ELF-1 (cell line): ENCODE measurements at regions not wholly inside any gene's neighbourhood (a gene's known extent, or its start where the extent isn't known, plus 50 kb on each side); places are given as distances from the start of the nearest gene placed in this dataset.

ENCODE experiments used
- DNase-seq: peaks from one replicate; pipeline ENCODE4 v3.0.0-alpha.2; 2016; ENCODE audit warnings: low read depth, low spot score

- no peak for DNase-seq
Measured at GRCh38 chr19:16000024-16000663, 51.3 kb downstream of the OR10H4 start.

- DNase-seq, result no peak
Measured at GRCh38 chr19:16001481-16002312, 52.9 kb downstream of the OR10H4 start.

DNA sequence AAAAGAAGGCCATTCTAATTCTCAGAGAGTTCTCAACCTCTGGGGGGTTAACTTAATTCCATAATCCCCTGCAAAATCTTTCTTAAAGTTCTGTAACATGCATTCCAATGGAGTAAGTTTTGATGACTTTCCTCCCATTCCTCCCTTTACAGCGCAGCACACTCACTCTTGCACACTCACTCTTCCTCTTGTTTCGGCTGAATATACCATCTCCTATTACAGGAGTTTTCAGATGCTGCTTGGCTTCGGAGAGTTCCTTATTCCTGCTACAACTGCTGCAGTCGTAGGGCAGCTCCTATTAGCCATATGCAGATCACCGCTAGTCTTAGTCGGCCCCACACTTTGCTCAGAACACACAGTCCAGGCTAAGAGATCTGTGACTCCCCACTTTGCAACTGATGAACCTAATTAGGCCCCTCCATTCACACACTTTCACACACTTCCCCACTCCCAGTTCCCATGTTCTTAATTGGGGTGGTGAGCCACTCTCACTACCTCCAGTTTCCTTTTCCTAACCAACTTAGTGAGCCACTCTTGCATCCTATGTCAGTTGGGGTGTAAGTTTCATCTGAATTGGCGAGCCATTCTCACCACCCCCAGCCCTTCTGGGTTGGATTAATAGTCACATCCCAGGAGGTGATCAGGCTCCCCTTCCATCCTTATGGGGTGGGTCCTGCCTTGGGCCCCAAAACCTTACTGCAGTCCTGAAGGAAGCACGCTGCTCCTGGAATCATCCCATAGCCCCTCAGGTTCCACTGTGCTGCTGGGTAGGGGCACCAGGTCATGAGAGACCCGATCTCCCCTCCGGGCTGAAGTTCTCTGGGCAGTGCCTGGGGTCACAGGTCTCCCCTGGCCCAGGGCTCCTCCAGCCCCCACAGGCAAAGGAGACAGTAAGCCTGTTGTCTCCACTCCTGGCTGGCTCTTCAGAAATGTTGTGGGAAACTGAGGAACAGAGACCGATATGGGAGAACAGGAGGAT is 53.9 kb downstream of the OR10H4 start:
- no peak for DNase-seq

DNA sequence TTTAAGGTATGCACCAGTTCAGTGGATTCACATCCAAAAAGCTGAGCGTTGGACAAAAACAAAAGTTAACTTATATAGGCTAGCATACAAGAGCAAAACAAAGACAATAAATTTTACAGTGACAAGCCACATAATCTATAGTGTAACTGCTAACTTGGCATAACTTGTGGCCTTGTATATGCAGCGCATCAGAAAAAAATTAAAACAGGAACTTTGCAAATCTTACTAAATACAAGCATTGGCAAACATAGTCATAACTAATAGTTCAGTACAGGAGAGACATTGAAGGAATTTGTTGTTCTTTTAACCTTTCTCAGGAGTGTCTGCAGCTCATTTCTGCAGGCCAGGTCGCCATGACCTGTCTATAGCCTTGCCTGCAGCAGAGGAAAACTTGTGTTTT is 54.6 kb downstream of the OR10H4 start:
- DNase-seq, result no peak

DNA sequence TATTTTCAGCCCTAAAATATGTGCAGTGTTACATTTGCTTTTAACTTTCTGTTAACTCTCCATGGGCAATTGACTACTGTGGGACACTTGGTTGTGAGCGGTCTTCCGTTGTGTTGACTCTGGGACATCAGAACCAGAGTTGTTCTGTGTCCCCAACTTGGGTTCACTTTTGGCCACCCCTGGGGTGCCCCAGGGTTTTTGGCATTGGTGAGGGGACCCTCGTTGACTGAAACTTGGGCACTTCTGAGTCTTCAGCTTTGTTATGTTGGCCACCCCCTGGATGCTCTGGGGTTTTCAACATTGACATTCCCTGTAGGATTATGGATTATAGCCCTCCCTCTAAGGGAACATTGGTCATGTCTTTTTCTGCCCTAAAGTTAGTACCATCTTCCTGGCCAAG is 57.1 kb downstream of the OR10H4 start:
- no peak for DNase-seq

DNA sequence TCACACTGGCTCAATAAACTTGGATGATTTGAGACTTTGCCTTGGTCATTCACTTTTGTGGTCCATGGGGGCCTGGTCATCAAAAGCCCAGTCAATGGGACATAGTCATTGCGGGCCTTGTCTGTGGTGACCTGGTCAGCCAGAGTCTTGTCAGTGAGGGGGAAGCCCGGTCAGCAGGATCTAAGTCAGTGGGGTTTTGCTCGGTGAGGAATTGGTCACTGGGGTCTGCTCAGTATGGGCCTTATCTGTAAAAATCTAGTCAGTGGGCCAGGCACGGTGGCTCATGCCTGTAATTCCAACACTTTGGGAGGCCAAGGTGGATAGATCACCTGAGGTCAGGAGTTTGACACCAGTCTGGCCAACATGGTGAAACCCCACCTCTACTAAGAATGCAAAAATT is 63.7 kb upstream of the TPM4 start:
- DNase-seq, result no peak

GRCh38 chr19:16013181-16013850 is 63.0 kb upstream of the TPM4 start:
- DNase-seq, result no peak

GRCh38 chr19:16013851-16014840 is 62.1 kb upstream of the TPM4 start:
- DNase-seq, result no peak

- DNase-seq, result no peak
Measured at GRCh38 chr19:16014923-16015804, 61.1 kb upstream of the TPM4 start.

GRCh38 chr19:16015805-16016173 is 60.5 kb upstream of the TPM4 start:
- no peak for DNase-seq

GRCh38 chr19:16016226-16017137 is 59.8 kb upstream of the TPM4 start:
- DNase-seq, result no peak

DNA sequence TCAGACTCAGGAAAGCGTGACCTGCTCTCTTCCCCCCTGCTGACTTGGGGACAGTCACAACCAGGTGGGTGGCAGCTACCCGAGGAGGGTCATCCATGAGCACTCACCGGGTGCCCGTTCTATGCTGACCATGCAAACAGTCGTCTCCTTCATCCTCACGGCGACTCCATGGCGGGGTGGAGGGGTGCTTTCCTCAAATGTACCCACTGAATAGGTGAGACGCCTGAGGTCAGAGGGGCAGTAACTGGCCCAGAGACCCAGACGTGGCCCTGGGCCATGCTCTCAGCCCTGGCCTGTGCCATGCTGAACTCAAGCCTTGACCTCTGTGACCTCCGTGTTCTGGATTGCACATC is 59.2 kb upstream of the TPM4 start:
- DNase-seq, result no peak

- DNase-seq, result no peak
Measured at GRCh38 chr19:16018106-16018755, 58.1 kb upstream of the TPM4 start.

GRCh38 chr19:16018801-16019551 is 57.3 kb upstream of the TPM4 start:
- no peak for DNase-seq

- no peak for DNase-seq
Measured at GRCh38 chr19:16019691-16020448, 56.4 kb upstream of the TPM4 start.

- DNase-seq, result no peak
Measured at GRCh38 chr19:16021796-16022195, 54.5 kb upstream of the TPM4 start.
